Activated T-helper 17 cell treated with anti-CD3 and anti-CD28 coated beads, Interleukin-2, amount 50 U/mL, for 72 hours (primary cell): ENCODE measurements at regions not wholly inside any gene's neighbourhood (a gene's known extent, or its start where the extent isn't known, plus 50 kb on each side); places are given as distances from the start of the nearest gene placed in this dataset.

ENCODE experiments used
- ATAC-seq: fragments of 150-1000 bp; cut with Tn5 transposase; replicated peaks from 2 replicates; pipeline ENCODE4 v1.10.0; 2021; ENCODE audit warnings: mild to moderate bottlenecking, moderate library complexity
- H3K27ac Mint-ChIP-seq: one replicate; pipeline ENCODE4 v1.8.0; 2022; ENCODE audit warnings: mixed read lengths
- H3K27me3 Mint-ChIP-seq: one replicate; pipeline ENCODE4 v1.8.0; 2022; ENCODE audit warnings: mixed read lengths
- H3K36me3 Mint-ChIP-seq: one replicate; pipeline ENCODE4 v1.8.0; 2022; ENCODE audit warnings: low read depth, mild to moderate bottlenecking, mixed read lengths
- H3K4me1 Mint-ChIP-seq: one replicate; pipeline ENCODE4 v1.8.0; 2022; ENCODE audit warnings: mixed read lengths
- H3K4me3 Mint-ChIP-seq: one replicate; pipeline ENCODE4 v1.8.0; 2022; ENCODE audit warnings: mild to moderate bottlenecking, mixed read lengths
- H3K9me3 Mint-ChIP-seq: one replicate; pipeline ENCODE4 v1.8.0; 2022; ENCODE audit warnings: mixed read lengths

DNA sequence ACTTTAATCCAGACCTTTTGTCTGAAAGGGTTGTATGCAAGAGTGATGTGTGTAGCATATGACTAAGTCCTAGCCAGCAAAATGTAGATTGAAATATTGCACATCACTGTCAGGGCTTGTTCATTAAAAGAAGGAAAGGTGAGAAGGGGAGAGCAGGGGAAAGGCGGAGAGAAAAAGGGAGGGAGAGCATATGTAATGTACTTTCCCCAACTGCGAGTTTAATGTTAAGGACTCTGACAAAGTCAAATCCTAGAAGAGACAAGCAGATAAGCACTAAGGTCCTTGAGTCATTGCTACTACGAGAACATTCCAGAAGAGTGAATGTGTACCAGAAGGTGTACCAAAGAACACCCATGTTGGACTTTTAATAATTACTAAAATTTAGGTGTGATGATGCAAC, 1336.7 kb downstream of the NSUN3 start:
- no peak for ATAC-seq
- H3K27ac Mint-ChIP-seq, result no peak overlapping the region
- no peaks in the 10 kb centered on the region for H3K27me3 Mint-ChIP-seq
- H3K4me3 Mint-ChIP-seq, result no peak overlapping the region
- no peaks in the 10 kb centered on the region for H3K36me3 Mint-ChIP-seq
- H3K9me3 Mint-ChIP-seq, result peaks cover 6% of the 10 kb centered on the region
- no peaks in the 10 kb centered on the region for H3K4me1 Mint-ChIP-seq

DNA sequence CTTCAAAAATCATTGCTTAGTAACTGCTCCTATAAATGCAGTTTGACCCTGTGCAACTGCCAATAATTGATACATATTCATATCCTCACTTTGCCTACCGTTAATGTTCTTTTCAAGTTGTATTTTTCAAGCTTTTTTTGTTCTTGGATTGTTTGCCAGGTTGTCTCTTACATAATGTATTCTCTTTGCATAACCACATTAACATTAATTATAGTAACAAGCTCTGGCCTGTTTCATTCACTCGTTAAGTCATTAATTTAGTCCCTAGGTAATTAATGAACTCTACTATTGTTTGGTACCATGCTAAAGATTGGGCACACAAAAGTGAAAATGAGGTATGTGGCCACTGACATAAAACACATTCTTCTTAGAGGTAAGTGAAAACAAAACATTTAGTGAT, 1338.8 kb downstream of the NSUN3 start:
- Mint-ChIP-seq H3K9me3 (peaks cover 6% of the 10 kb centered on the region), H3K27me3 (no peaks in the 10 kb centered on the region), H3K36me3 (no peaks in the 10 kb centered on the region), H3K4me3 (no peak overlapping the region), H3K27ac (no peak overlapping the region), H3K4me1 (no peaks in the 10 kb centered on the region)
- no peak for ATAC-seq

DNA sequence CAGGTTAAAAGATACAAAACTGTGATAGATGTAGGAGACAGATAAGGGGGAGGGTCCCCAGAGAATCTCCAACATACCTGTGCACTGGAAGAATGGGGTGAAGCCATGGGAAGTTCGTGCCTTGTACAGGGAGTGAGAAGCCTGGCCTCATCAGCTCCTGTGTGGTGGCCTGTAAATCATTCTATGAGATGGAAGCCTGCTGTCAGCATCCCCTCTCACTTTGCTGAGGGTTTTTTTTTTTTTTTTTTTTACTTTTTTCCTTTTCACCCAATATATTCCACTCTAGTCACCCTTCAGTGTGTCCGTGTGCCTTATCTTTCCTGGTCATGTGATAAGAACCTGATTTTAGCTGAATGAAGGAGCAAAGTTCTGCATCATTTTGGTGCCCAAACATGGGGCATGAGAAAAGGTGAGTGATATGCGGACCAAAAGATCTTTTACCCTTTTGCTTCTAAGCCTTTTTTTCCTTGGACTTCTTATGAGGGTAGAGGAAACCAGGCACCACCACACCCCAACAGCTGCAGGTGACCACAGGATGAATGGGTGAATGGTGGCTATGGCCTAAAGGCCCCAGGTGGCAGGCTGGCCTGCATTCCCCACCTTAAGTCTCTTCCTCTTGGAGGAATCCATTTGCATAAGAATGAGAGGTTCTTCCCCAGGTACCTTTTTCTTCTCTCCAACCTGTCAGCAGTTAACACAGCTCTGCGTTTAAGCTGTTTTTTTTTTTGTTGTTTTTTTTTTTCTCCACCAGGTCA, 1345.0 kb downstream of the NSUN3 start:
- Mint-ChIP-seq H3K27ac (no peak overlapping the region), H3K36me3 (no peaks in the 10 kb centered on the region), H3K4me3 (no peak overlapping the region), H3K4me1 (no peaks in the 10 kb centered on the region), H3K9me3 (peaks cover 7% of the 10 kb centered on the region), H3K27me3 (no peaks in the 10 kb centered on the region)
- ATAC-seq, result no peak

DNA sequence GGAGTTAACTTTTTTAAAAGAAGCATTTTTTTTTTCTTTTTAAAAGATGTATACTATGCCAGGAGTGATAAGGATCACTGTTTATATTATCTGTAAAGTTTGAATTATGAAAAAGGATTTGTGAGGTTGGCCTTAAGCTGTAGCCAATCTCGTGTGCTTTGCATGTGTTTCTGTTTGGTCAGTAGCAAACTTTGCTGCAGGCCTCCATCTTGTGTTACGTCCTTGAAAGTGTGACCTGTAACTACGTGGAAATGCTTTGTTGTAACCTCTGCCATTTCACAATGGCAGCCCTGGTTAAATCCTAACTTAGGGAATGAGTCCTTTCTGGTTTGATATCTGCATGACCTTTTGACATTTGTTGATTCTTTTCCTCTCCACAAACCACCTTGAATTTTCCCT, 1345.6 kb downstream of the NSUN3 start:
- Mint-ChIP-seq H3K36me3 (no peaks in the 10 kb centered on the region), H3K4me1 (no peaks in the 10 kb centered on the region), H3K27me3 (no peaks in the 10 kb centered on the region), H3K4me3 (no peak overlapping the region), H3K9me3 (peaks cover 7% of the 10 kb centered on the region), H3K27ac (no peak overlapping the region)
- ATAC-seq, result no peak

DNA sequence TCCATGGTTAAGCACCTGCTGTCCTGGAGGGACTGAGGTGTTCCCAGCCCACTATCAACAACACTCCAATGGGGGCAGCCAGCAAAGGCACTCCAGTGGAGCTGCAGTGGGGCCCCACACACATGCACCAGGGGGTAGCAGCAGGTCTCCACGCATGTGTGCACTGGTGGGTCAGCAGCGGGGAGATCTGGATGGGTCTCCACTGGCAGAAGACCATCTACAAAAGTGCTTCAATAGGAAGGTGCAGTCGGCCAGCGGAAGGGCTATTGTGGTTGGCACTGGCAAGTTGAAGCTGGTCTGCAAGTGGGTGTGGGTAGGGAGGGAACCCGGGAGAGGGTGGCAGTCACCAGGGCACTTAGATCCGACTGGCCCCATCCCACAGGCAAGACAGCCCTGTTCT, 1355.4 kb downstream of the NSUN3 start:
- H3K9me3 Mint-ChIP-seq, result peaks cover 8% of the 10 kb centered on the region

DNA sequence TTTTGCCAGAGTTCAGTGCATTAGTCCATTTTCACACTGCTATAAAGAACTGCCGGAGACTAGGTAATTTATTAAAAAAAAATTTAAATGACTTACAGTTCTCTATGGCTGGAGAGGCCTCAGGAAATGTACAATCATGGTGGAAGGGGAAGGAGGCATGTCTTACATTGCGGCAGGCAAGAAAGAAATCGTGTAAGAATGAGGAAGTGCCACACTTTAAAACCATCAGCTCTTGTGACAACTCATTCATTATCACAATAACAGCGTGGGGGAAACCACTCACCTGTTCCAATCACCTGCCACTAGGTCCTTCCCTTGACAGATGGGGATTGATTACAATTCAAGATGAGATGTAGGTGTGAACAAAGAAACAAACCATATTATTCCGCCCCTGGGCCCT, 1361.4 kb downstream of the NSUN3 start:
- Mint-ChIP-seq H3K27ac (no peak overlapping the region), H3K36me3 (no peaks in the 10 kb centered on the region), H3K4me3 (no peak overlapping the region), H3K27me3 (no peaks in the 10 kb centered on the region), H3K9me3 (peaks cover 11% of the 10 kb centered on the region), H3K4me1 (no peaks in the 10 kb centered on the region)
- no peak for ATAC-seq

More for the DNA sequence above, 1355.4 kb downstream of the NSUN3 start:
- Mint-ChIP-seq H3K36me3 (no peaks in the 10 kb centered on the region), H3K27me3 (no peaks in the 10 kb centered on the region), H3K27ac (no peak overlapping the region), H3K4me3 (no peak overlapping the region), H3K4me1 (no peaks in the 10 kb centered on the region)
- no peak for ATAC-seq

DNA sequence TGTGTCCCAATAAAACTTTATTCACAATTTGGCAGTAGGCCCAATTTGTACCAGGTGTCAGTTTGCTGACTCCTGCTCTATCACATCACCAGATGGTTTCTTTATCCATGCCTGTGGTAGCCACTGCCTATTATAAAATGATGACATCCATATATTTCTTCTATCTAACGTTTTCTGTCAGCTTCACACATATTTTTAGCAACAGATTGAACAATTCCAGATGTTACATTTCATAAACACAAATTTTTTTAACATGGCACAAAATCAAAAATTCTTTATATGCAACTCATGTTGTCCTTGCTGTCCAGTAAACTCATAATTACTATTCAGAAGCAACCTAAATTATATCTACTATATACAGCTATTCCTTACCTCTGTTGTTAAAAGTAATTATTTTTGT, 1371.6 kb downstream of the NSUN3 start:
- Mint-ChIP-seq H3K27me3 (no peaks in the 10 kb centered on the region), H3K36me3 (no peaks in the 10 kb centered on the region), H3K27ac (no peak overlapping the region), H3K4me3 (no peak overlapping the region), H3K4me1 (no peaks in the 10 kb centered on the region), H3K9me3 (peaks cover 7% of the 10 kb centered on the region)
- ATAC-seq, result no peak

DNA sequence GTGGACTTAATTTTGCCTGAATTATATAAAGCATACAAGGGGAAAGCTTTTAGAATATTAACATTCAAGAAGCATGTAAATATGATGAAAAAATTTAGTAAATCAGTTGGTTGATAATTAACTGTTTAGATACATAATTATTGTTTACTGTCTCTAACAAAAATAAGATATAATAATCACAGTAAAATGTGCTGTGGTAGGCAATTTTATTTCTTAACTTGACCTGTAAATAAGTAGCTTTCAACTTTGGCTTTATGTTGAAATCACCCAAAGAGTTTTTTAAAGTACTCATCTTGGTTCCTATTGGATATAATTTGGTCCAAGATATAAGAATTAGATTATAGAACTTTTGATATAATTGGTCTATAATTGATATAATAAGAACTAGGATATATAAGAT, 1374.5 kb downstream of the NSUN3 start:
- Mint-ChIP-seq H3K27me3 (no peaks in the 10 kb centered on the region), H3K4me1 (no peaks in the 10 kb centered on the region), H3K27ac (no peak overlapping the region), H3K9me3 (peaks cover 10% of the 10 kb centered on the region), H3K36me3 (no peaks in the 10 kb centered on the region), H3K4me3 (no peak overlapping the region)
- no peak for ATAC-seq

DNA sequence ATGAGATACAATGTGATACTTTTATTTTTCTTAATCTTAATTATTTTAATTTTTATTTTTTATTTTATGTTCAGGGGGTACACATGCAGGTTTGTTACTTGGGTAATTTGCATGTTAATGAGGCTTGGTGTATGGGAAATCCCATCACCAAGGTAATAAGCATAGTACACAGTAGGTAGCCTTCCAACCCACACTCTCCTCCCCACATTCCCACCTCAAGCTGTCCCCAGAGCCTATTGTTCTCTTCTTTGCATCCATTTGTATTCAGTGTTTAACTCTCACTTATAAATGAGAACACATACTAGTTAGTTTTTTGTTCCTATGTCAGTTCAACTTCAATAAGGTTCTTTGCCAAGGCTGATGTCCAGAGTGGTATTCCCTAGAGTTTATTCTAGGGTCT, 1375.4 kb downstream of the NSUN3 start:
- H3K4me1 Mint-ChIP-seq, result no peaks in the 10 kb centered on the region
- ATAC-seq, result no peak
- no peak overlapping the region for H3K27ac Mint-ChIP-seq

DNA sequence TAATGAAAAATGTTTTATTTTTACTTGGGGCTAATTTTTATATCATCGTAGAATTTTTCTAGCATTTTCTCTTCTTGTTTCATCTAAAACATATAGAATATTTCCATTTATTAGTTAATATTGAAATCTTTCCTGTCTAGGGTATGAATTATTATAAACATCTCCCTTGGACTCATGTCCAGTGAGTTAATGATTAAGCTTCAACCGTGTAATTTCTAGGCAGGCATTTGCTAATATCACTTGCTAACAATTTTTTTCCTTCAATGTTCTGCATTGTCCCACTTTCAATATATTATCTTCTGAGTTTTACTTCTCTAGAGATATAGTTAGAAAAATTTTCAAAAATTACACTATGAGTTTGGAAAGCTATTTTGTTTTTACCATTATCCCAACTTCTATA, 1371.6 kb upstream of the EPHA6 start:
- no peak overlapping the region for H3K27ac Mint-ChIP-seq
- no peaks in the 10 kb centered on the region for H3K27me3 Mint-ChIP-seq
- no peak overlapping the region for H3K4me3 Mint-ChIP-seq
- peaks cover 7% of the 10 kb centered on the region for H3K9me3 Mint-ChIP-seq
- H3K36me3 Mint-ChIP-seq, result no peaks in the 10 kb centered on the region
- no peak for ATAC-seq
- no peaks in the 10 kb centered on the region for H3K4me1 Mint-ChIP-seq

More for the DNA sequence above, 1375.4 kb downstream of the NSUN3 start:
- Mint-ChIP-seq H3K36me3 (no peaks in the 10 kb centered on the region), H3K9me3 (peaks cover 10% of the 10 kb centered on the region), H3K4me3 (no peak overlapping the region), H3K27me3 (no peaks in the 10 kb centered on the region)

DNA sequence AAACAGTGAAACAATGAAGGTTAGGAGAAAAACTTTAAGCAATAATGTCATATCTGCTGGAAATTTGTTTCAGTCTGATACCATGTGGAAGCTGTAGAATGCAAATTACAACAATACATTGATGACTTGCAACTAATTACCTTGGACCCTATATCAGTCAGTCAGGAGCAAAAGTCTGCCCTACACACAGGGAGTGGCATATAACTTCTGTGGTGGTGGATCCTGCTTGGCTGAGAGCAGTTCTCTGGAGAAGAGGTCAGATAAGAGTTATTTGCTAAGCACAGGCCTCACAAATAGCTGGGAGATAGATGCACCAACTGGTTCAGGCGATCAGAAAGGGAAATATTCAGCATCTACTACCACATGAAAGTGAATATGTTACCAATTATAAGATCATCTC, 1364.6 kb upstream of the EPHA6 start:
- Mint-ChIP-seq H3K4me1 (no peaks in the 10 kb centered on the region), H3K27ac (no peak overlapping the region), H3K9me3 (no peaks in the 10 kb centered on the region), H3K4me3 (no peak overlapping the region), H3K36me3 (no peaks in the 10 kb centered on the region), H3K27me3 (no peaks in the 10 kb centered on the region)
- no peak for ATAC-seq

DNA sequence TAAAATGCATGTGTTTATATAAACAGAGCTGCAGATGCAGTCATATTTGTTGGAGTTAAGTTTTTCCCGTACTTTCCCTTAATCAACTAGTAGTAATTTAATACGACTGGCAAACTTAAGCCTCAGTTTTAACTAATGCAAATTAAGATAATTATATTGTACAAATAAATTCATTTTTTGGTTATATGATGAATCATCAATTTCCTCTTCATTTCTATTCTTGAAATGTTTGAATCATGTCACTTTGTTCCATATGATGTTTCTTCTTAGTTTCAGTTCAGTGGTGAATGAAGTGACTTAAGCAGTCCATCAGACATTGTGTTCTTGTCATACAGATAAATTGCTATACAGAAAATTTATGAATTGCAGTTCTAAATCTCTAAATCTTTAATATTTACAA, 1361.2 kb upstream of the EPHA6 start:
- Mint-ChIP-seq H3K27ac (no peak overlapping the region), H3K36me3 (no peaks in the 10 kb centered on the region), H3K9me3 (peaks cover 10% of the 10 kb centered on the region), H3K27me3 (no peaks in the 10 kb centered on the region), H3K4me3 (no peak overlapping the region), H3K4me1 (no peaks in the 10 kb centered on the region)
- ATAC-seq, result no peak

DNA sequence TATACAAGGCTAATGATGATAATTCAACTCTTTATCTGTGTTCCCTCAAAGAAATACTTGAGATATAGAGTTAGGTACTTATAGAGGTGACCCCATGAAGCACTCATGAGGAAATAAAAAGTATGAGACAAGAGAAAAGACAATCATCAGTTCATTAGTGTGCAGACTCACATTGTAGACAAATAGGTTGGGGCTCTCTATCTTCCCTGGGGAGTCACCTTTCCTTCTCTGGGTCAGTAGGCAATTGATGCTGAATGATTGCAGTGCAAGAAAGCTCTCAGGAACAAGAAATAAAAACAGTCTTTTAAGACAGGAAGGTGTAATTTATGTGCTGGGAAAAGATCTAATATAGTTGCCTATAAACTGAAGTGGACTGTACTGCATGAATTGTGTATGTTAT, 1357.6 kb upstream of the EPHA6 start:
- no peaks in the 10 kb centered on the region for H3K4me1 Mint-ChIP-seq
- no peak for ATAC-seq
- no peaks in the 10 kb centered on the region for H3K27me3 Mint-ChIP-seq
- H3K4me3 Mint-ChIP-seq, result no peak overlapping the region
- H3K36me3 Mint-ChIP-seq, result no peaks in the 10 kb centered on the region
- H3K27ac Mint-ChIP-seq, result no peak overlapping the region
- H3K9me3 Mint-ChIP-seq, result peaks cover 14% of the 10 kb centered on the region

DNA sequence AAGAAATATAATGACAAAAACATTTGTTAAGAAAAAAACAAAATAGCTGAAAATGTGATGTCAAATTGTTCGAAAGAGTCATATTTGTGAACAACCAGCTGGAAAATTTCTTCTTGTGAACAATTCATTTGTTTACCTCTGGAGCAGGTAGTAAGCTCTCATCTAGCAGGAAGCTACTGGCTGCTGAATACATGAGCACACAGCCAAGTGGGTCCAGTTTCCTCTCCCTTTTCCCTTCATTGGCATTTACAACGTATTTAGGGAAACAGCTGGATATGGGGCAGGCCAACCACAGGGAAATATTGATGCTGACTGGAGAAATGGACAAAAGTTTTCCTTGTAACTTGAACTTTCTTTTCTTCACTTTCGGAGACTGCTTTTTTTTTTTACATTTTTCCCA, 1354.7 kb upstream of the EPHA6 start:
- no peak for ATAC-seq
- no peaks in the 10 kb centered on the region for H3K36me3 Mint-ChIP-seq
- no peaks in the 10 kb centered on the region for H3K27me3 Mint-ChIP-seq
- H3K27ac Mint-ChIP-seq, result no peak overlapping the region
- no peak overlapping the region for H3K4me3 Mint-ChIP-seq
- peaks cover 14% of the 10 kb centered on the region for H3K9me3 Mint-ChIP-seq
- no peaks in the 10 kb centered on the region for H3K4me1 Mint-ChIP-seq

DNA sequence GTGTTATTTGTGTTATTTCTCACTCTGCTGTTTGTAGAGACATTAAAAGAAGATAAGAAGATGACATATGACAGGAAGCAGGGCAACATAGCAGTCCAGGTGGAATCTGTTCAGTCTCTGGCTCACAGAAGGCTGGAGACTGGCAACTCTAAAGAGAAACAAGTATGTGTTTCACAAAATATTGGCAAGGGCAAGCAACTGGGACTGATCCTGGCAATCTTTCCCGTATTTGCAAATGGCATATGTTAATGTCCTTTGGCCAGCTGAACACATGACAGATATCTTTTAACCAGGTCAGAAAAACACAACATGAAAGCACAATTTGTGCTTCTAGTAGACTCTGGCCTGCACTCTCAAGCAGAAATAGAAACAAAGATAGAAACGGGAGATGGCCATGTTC, 1354.1 kb upstream of the EPHA6 start:
- Mint-ChIP-seq H3K27me3 (no peaks in the 10 kb centered on the region), H3K4me1 (no peaks in the 10 kb centered on the region), H3K36me3 (no peaks in the 10 kb centered on the region), H3K27ac (no peak overlapping the region), H3K4me3 (no peak overlapping the region), H3K9me3 (peaks cover 14% of the 10 kb centered on the region)
- ATAC-seq, result no peak

DNA sequence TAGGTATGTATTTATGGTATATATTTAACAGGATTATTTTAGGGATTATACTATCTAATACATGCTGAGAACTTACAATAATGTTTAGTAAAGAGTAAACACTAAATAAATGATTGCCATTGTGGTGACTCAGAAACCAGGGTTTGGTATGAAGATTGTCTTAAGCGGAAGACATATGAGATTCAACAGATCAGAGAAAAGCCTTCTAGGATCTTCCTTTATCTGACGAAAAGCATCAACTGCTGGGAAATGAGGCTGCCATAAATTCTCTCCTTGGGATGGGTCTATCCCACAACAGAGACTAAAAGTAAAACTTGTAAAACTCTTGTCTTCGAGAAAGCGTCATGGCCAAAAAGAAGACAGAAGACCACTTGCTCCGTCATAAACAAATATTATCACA, 1352.2 kb upstream of the EPHA6 start:
- Mint-ChIP-seq H3K36me3 (no peaks in the 10 kb centered on the region), H3K4me1 (no peaks in the 10 kb centered on the region), H3K4me3 (no peak overlapping the region), H3K27me3 (no peaks in the 10 kb centered on the region), H3K27ac (no peak overlapping the region), H3K9me3 (peaks cover 9% of the 10 kb centered on the region)
- ATAC-seq, result no peak
